SK-N-SH treated with all-trans-retinoic acid at 6 μM for 48 hours (cell line): ENCODE measurements at regions not wholly inside any gene's neighbourhood (a gene's known extent, or its start where the extent isn't known, plus 50 kb on each side); places are given as distances from the start of the nearest gene placed in this dataset.

Source experiments
- ATAC-seq: fragments of 200-7000 bp; cut with Tn5 transposase; 3 replicates; pipeline ENCODE4 v1.9.1; 2020; ENCODE audit warnings: mild to moderate bottlenecking, moderate library complexity
- BACH2 ChIP-seq: fragments of 250-450 bp; sonication (Bioruptor Pico); IDR thresholded peaks from 2 replicates; pipeline ENCODE4 v1.9.0; 2021; ENCODE audit warnings: mild to moderate bottlenecking, borderline replicate concordance
- CSDC2 ChIP-seq: fragments of 250-450 bp; sonication (Bioruptor Pico); IDR thresholded peaks from 2 replicates; pipeline ENCODE4 v1.5.0; 2020; ENCODE audit warnings: mild to moderate bottlenecking, moderate library complexity
- ESRRG ChIP-seq: fragments of 250-450 bp; sonication (Bioruptor Pico); IDR thresholded peaks from 2 replicates; pipeline ENCODE4 v1.6.1; 2021; ENCODE audit warnings: mild to moderate bottlenecking
- GLIS3 ChIP-seq: fragments of 250-450 bp; sonication (Bioruptor Pico); IDR thresholded peaks from 2 replicates; pipeline ENCODE4 v1.5.0; 2020; ENCODE audit warnings: mild to moderate bottlenecking, moderate library complexity
- ISL1 ChIP-seq: fragments of 250-450 bp; sonication (Bioruptor Pico); IDR thresholded peaks from 2 replicates; pipeline ENCODE4 v2.1.2; 2022; ENCODE audit warnings: mild to moderate bottlenecking, moderate library complexity
- OSR1 ChIP-seq: fragments of 250-450 bp; sonication (Bioruptor Pico); IDR thresholded peaks from 2 replicates; pipeline ENCODE4 v1.8.0; 2022; ENCODE audit warnings: moderate library complexity, mild to moderate bottlenecking, inconsistent platforms
- RARB ChIP-seq: fragments of 250-450 bp; sonication (Bioruptor Pico); IDR thresholded peaks from 2 replicates; pipeline ENCODE4 v1.8.0; 2021; ENCODE audit warnings: mild to moderate bottlenecking, moderate library complexity
- SNAI2 ChIP-seq: fragments of 250-450 bp; sonication (Bioruptor Pico); IDR thresholded peaks from 2 replicates; pipeline ENCODE4 v1.5.0; 2020; ENCODE audit warnings: mild to moderate bottlenecking, moderate library complexity
- TCF4 ChIP-seq: fragments of 250-450 bp; sonication (Bioruptor Pico); IDR thresholded peaks from 2 replicates; pipeline ENCODE4 v1.8.0; 2021; ENCODE audit warnings: mild to moderate bottlenecking, moderate library complexity, borderline replicate concordance
- TOX ChIP-seq: fragments of 250-450 bp; sonication (Bioruptor Pico); IDR thresholded peaks from 2 replicates; pipeline ENCODE4 v1.8.0; 2021; ENCODE audit warnings: mild to moderate bottlenecking, moderate library complexity, borderline replicate concordance
- ZC3H10 ChIP-seq: fragments of 250-450 bp; sonication (Bioruptor Pico); IDR thresholded peaks from 2 replicates; pipeline ENCODE4 v1.5.1; 2021; ENCODE audit warnings: mild to moderate bottlenecking, moderate library complexity
- ZFP3 ChIP-seq: fragments of 250-450 bp; sonication (Bioruptor Pico); IDR thresholded peaks from 2 replicates; pipeline ENCODE4 v1.5.0; 2020; ENCODE audit warnings: mild to moderate bottlenecking, moderate library complexity
- ZFP30 ChIP-seq: fragments of 450-650 bp; formaldehyde crosslinking; IDR thresholded peaks from 2 replicates; pipeline ENCODE4 v1.5.0; 2022; ENCODE audit warnings: mild to moderate bottlenecking, moderate library complexity
- ZNF565 ChIP-seq: fragments of 450-650 bp; formaldehyde crosslinking; conservative IDR thresholded peaks from 2 replicates; pipeline ENCODE4 v1.5.0; 2020; ENCODE audit warnings: low read depth, mild to moderate bottlenecking, moderate library complexity
- ZNF70 ChIP-seq: fragments of 450-650 bp; formaldehyde crosslinking; IDR thresholded peaks from 2 replicates; pipeline ENCODE4 v1.5.0; 2020; ENCODE audit warnings: mild to moderate bottlenecking, moderate library complexity
- ZNF8 ChIP-seq: fragments of 450-650 bp; formaldehyde crosslinking; IDR thresholded peaks from 2 replicates; pipeline ENCODE4 v1.5.0; 2020; ENCODE audit warnings: mild to moderate bottlenecking, moderate library complexity
- TF ChIP-seq, protein P1 (sequence below): fragments of 250-450 bp; sonication (Bioruptor Pico); IDR thresholded peaks from 2 replicates; pipeline ENCODE4 v1.8.0; 2021; ENCODE audit warnings: low read depth, mild to moderate bottlenecking, moderate library complexity, borderline replicate concordance
- TF ChIP-seq, protein P2 (sequence below): fragments of 250-450 bp; sonication (Bioruptor Pico); IDR thresholded peaks from 2 replicates; pipeline ENCODE4 v1.5.1; 2021; ENCODE audit warnings: mild to moderate bottlenecking, moderate library complexity
- TF ChIP-seq, protein P3 (sequence below): fragments of 250-450 bp; sonication (Bioruptor Pico); IDR thresholded peaks from 2 replicates; pipeline ENCODE4 v1.5.1; 2020; ENCODE audit warnings: low read depth, mild to moderate bottlenecking, moderate library complexity
- TF ChIP-seq, protein P4 (sequence below): fragments of 250-450 bp; sonication (Bioruptor Pico); IDR thresholded peaks from 2 replicates; pipeline ENCODE4 v1.8.0; 2020; ENCODE audit warnings: mild to moderate bottlenecking, moderate library complexity, borderline replicate concordance
- TF ChIP-seq, protein P5 (sequence below): fragments of 250-450 bp; sonication (Bioruptor Pico); IDR thresholded peaks from 2 replicates; pipeline ENCODE4 v1.5.0; 2020; ENCODE audit warnings: mild to moderate bottlenecking, moderate library complexity

DNA sequence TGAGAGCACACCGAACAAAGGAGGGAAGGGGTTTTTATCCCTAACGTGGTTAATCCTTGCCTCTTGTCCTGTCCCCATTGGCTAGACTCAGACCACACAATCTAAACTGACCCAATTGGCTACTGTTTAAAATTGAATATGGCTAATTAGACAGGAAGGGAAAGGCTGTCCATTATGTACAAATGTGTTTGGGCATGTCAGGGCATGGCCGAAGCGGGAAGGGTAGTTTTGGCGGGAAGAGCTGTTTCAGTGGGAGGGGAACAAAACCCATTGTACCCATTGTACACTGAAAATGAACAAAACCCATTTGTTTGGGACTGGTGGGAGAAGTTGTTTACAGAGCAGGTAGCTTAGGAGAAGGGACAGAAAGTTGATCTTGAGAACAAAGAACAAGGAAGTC, 330.9 kb upstream of the POU1F1 start:
- ATAC-seq, result no peak
- TF ChIP-seq ZFP3 (CRISPR knock-in tag) (no peak), ZFP30 (CRISPR knock-in tag) (no peak), ISL1 (CRISPR knock-in tag) (no peak), ZNF8 (CRISPR knock-in tag) (no peak), TOX (no peak), CSDC2 (no peak)
- TF ChIP-seq, protein P1, sequence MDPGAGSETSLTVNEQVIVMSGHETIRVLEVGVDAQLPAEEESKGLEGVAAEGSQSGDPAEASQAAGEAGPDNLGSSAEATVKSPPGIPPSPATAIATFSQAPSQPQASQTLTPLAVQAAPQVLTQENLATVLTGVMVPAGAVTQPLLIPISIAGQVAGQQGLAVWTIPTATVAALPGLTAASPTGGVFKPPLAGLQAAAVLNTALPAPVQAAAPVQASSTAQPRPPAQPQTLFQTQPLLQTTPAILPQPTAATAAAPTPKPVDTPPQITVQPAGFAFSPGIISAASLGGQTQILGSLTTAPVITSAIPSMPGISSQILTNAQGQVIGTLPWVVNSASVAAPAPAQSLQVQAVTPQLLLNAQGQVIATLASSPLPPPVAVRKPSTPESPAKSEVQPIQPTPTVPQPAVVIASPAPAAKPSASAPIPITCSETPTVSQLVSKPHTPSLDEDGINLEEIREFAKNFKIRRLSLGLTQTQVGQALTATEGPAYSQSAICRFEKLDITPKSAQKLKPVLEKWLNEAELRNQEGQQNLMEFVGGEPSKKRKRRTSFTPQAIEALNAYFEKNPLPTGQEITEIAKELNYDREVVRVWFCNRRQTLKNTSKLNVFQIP (CRISPR knock-in tag), result no peak

DNA sequence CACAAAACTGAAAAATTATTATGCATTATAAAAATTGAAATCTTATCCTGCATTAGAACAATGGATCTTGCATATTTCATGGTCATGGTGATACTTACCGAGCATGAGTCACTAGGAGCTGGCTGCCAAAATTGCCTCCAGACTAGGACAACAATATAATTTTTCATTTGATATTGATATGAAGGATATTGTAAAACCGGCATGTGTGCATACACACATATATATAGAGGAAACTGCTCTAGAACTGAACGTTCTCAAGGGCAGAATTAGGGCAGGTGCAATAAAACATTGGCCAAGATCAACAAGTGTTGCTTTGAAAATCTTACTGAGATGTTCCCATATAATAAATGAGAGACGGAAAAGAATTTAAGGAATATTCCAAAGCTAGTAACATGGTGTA, 319.4 kb upstream of the POU1F1 start:
- ATAC-seq, result no peak

More for the DNA sequence above, 319.4 kb upstream of the POU1F1 start:
- TF ChIP-seq CSDC2, result no peak
- no peak for TF ChIP-seq ISL1 (CRISPR knock-in tag)
- TF ChIP-seq, protein P1 (CRISPR knock-in tag), result no peak
- TF ChIP-seq, protein P2, sequence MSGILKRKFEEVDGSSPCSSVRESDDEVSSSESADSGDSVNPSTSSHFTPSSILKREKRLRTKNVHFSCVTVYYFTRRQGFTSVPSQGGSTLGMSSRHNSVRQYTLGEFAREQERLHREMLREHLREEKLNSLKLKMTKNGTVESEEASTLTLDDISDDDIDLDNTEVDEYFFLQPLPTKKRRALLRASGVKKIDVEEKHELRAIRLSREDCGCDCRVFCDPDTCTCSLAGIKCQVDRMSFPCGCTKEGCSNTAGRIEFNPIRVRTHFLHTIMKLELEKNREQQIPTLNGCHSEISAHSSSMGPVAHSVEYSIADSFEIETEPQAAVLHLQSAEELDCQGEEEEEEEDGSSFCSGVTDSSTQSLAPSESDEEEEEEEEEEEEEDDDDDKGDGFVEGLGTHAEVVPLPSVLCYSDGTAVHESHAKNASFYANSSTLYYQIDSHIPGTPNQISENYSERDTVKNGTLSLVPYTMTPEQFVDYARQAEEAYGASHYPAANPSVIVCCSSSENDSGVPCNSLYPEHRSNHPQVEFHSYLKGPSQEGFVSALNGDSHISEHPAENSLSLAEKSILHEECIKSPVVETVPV (CRISPR knock-in tag), result no peak
- no peak for TF ChIP-seq BACH2 (CRISPR knock-in tag)
- TF ChIP-seq ZFP3 (CRISPR knock-in tag), result no peak
- TF ChIP-seq RARB, result no peak
- no peak for TF ChIP-seq ESRRG
- TF ChIP-seq, protein P3, sequence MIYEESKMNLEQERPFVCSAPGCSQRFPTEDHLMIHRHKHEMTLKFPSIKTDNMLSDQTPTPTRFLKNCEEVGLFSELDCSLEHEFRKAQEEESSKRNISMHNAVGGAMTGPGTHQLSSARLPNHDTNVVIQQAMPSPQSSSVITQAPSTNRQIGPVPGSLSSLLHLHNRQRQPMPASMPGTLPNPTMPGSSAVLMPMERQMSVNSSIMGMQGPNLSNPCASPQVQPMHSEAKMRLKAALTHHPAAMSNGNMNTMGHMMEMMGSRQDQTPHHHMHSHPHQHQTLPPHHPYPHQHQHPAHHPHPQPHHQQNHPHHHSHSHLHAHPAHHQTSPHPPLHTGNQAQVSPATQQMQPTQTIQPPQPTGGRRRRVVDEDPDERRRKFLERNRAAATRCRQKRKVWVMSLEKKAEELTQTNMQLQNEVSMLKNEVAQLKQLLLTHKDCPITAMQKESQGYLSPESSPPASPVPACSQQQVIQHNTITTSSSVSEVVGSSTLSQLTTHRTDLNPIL, result no peak
- TF ChIP-seq ZC3H10, result no peak
- TF ChIP-seq, protein P4, sequence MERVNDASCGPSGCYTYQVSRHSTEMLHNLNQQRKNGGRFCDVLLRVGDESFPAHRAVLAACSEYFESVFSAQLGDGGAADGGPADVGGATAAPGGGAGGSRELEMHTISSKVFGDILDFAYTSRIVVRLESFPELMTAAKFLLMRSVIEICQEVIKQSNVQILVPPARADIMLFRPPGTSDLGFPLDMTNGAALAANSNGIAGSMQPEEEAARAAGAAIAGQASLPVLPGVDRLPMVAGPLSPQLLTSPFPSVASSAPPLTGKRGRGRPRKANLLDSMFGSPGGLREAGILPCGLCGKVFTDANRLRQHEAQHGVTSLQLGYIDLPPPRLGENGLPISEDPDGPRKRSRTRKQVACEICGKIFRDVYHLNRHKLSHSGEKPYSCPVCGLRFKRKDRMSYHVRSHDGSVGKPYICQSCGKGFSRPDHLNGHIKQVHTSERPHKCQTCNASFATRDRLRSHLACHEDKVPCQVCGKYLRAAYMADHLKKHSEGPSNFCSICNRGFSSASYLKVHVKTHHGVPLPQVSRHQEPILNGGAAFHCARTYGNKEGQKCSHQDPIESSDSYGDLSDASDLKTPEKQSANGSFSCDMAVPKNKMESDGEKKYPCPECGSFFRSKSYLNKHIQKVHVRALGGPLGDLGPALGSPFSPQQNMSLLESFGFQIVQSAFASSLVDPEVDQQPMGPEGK (CRISPR knock-in tag), result no peak
- no peak for TF ChIP-seq GLIS3 (CRISPR knock-in tag)
- no peak for TF ChIP-seq ZNF70
- TF ChIP-seq ZNF565 (CRISPR knock-in tag), result no peak
- TF ChIP-seq OSR1 (CRISPR knock-in tag), result no peak
- TF ChIP-seq, protein P5, sequence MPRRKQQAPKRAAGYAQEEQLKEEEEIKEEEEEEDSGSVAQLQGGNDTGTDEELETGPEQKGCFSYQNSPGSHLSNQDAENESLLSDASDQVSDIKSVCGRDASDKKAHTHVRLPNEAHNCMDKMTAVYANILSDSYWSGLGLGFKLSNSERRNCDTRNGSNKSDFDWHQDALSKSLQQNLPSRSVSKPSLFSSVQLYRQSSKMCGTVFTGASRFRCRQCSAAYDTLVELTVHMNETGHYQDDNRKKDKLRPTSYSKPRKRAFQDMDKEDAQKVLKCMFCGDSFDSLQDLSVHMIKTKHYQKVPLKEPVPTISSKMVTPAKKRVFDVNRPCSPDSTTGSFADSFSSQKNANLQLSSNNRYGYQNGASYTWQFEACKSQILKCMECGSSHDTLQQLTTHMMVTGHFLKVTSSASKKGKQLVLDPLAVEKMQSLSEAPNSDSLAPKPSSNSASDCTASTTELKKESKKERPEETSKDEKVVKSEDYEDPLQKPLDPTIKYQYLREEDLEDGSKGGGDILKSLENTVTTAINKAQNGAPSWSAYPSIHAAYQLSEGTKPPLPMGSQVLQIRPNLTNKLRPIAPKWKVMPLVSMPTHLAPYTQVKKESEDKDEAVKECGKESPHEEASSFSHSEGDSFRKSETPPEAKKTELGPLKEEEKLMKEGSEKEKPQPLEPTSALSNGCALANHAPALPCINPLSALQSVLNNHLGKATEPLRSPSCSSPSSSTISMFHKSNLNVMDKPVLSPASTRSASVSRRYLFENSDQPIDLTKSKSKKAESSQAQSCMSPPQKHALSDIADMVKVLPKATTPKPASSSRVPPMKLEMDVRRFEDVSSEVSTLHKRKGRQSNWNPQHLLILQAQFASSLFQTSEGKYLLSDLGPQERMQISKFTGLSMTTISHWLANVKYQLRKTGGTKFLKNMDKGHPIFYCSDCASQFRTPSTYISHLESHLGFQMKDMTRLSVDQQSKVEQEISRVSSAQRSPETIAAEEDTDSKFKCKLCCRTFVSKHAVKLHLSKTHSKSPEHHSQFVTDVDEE (CRISPR knock-in tag), result no peak
- no peak for TF ChIP-seq TCF4 (CRISPR knock-in tag)
- no peak for TF ChIP-seq SNAI2 (CRISPR knock-in tag)
- no peak for TF ChIP-seq ZFP30 (CRISPR knock-in tag)
- no peak for TF ChIP-seq ZNF8 (CRISPR knock-in tag)
